NB4 (cell line): ENCODE measurements at regions not wholly inside any gene's neighbourhood (a gene's known extent, or its start where the extent isn't known, plus 50 kb on each side); places are given as distances from the start of the nearest gene placed in this dataset.

Experiments
- DNase-seq: peaks from one replicate; pipeline ENCODE4 v3.0.0; 2010; ENCODE audit warnings: low read depth
- H3K4me3 ChIP-seq: one replicate; pipeline ENCODE4 v1.5.1; 2011; ENCODE audit warnings: mild to moderate bottlenecking, low read depth, low read length, moderate library complexity
- MYC ChIP-seq: IDR thresholded peaks from 2 replicates; pipeline ENCODE4 v1.6.1; 2011; ENCODE audit warnings: low read depth, low read length
- POLR2A ChIP-seq: IDR thresholded peaks from 2 replicates; pipeline ENCODE4 v1.6.1; 2011; ENCODE audit warnings: mild to moderate bottlenecking; ENCODE audit not compliant: insufficient read length; ENCODE audit errors: extremely low read depth
- TF ChIP-seq, protein P1 (sequence below): IDR thresholded peaks from one replicate; pipeline ENCODE4 v1.5.1; 2012; ENCODE audit warnings: low read depth, low read length
- TF ChIP-seq, protein P2 (sequence below): IDR thresholded peaks from 2 replicates; pipeline ENCODE4 v1.6.1; 2011; ENCODE audit warnings: low read depth, low read length

DNA sequence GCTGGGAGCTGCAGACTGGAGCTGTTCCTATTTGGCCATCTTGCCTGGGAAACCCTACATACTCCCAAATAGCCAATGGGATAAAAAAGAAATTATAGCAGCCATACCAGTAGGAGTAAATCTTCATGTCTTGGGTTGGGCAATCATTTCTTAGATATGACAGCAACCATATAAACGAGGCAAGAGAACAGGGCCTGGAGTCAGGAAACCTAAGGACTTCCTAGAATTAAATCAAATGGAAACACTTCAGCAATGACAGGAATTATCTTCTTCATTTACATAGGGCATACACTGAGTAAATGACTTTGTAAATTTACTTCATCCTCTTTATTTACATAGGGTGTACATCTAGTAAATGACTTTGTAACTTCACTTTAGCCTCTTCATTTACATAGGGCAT is 286.6 kb upstream of the POGK start:
- TF ChIP-seq, protein P1, sequence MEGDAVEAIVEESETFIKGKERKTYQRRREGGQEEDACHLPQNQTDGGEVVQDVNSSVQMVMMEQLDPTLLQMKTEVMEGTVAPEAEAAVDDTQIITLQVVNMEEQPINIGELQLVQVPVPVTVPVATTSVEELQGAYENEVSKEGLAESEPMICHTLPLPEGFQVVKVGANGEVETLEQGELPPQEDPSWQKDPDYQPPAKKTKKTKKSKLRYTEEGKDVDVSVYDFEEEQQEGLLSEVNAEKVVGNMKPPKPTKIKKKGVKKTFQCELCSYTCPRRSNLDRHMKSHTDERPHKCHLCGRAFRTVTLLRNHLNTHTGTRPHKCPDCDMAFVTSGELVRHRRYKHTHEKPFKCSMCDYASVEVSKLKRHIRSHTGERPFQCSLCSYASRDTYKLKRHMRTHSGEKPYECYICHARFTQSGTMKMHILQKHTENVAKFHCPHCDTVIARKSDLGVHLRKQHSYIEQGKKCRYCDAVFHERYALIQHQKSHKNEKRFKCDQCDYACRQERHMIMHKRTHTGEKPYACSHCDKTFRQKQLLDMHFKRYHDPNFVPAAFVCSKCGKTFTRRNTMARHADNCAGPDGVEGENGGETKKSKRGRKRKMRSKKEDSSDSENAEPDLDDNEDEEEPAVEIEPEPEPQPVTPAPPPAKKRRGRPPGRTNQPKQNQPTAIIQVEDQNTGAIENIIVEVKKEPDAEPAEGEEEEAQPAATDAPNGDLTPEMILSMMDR, result no peak
- TF ChIP-seq, protein P2, sequence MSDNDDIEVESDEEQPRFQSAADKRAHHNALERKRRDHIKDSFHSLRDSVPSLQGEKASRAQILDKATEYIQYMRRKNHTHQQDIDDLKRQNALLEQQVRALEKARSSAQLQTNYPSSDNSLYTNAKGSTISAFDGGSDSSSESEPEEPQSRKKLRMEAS, result no peak
- TF ChIP-seq POLR2A (no peak), MYC (no peak)
- DNase-seq, result no peak
- H3K4me3 ChIP-seq, result no peak overlapping the region

DNA sequence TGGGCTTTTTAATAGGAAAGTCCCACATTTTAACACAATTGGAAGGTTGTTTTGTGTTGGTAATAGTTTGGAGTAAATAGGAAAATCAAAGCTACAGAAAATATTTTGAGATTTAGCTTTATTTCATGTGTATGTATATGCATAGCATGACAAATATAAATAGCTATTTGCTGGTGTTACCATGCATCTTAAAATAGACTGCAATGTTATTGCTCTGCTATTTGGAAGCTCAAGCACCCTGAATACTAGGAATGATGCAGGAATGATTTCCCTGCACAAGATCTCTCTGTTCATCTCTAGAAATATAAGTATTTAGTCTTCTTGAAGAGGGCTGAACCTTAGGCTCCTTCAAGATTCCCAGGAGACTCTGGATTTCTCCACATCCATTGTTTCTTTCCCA is 268.3 kb upstream of the POGK start:
- TF ChIP-seq, protein P1, result no peak
- TF ChIP-seq, protein P2, result no peak
- TF ChIP-seq POLR2A (no peak), MYC (no peak)
- no peak overlapping the region for H3K4me3 ChIP-seq

DNA sequence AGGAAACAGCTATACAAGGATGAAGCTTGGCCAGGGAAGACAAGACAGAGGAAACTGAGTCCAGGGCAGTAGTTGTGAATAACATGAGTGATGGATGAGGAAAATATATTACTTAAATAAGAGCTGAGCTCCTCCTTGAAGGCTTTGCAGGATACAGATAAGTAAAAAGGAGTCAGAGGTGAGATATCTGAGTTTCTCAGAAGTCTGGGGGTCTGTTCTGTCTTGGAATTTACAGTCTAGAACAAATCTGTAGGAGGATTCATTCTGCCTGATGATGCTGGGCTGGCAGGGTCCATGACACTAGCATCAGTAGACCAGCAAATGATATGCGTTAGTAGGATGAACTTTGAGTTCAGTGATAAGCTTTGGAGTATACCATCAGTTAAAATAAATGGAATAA is 266.1 kb upstream of the POGK start:
- TF ChIP-seq, protein P2, result no peak
- TF ChIP-seq, protein P1, result no peak
- no peak for TF ChIP-seq MYC
- no peak for TF ChIP-seq POLR2A
- no peak overlapping the region for H3K4me3 ChIP-seq
- DNase-seq, result no peak

More for the DNA sequence above, 268.3 kb upstream of the POGK start:
- DNase-seq, result no peak

DNA sequence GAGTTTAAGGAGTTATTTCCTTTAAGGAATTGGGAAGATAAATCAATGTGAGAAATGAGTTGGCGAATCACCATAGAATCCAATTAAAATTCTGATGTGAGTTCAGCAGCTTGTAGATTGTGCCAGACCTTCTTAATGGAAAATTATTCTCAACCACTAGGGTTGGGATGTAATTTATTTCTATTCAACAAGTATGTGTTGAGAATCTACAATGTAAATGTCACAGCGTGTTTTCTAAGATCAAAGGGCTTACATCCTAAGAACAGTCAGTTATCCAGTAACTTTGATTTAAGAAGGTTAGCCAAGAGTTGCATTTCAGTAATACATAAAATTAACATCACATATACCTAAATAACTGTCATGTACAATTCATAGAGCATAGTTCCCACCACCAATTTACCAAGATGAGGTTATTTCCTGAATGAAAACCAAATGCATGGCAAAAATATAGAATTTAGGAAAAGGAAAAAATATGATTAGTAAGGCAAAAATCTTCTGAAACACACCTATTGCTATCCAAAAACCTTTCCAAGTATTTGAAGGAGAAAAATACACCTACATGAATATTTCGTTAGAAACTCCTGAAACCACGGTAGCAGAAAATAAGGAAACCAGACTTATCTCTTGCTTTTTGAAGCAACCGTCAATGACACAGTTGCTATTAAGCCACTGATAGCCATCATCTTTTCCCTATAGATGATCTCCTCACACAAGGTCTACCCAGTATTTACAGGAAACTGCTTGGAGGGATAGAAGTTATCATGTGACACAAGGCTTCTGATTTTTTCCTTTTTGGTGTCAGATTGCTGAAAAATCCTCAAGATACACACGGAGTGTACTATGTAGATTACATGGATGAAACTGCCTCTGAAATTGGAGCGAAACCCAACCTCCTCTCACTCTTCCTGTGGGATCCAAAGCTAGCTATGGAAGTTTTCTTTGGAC is 259.4 kb upstream of the POGK start:
- no peak overlapping the region for H3K4me3 ChIP-seq
- TF ChIP-seq POLR2A (no peak), MYC (no peak)
- TF ChIP-seq, protein P1, result no peak
- TF ChIP-seq, protein P2, result no peak
- DNase-seq, result no peak

DNA sequence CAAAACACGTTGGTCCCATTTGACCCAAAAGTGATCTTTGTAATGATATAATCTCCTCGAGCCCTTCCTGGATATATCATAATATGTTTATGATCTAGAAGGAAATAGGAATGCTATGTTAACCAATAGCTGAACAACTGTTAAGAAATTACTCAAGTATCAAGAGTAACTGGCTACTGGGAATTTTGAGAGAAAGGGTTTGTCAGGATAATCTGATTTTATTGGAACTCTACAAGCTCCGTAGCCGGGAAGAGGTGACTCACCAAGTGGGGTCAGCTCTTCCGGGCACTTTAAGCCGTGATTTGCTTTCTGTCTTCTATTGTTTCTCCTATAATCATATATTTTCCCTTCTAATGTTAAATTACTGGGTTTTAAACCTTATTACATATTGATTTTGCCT is 250.5 kb upstream of the POGK start:
- H3K4me3 ChIP-seq, result no peak overlapping the region
- TF ChIP-seq POLR2A (no peak), MYC (no peak)
- TF ChIP-seq, protein P2, result no peak
- TF ChIP-seq, protein P1, result no peak
- no peak for DNase-seq
